Type B pancreatic cell (in vitro differentiated cells): ENCODE measurements at regions not wholly inside any gene's neighbourhood (a gene's known extent, or its start where the extent isn't known, plus 50 kb on each side); places are given as distances from the start of the nearest gene placed in this dataset.

Experiments
- DNase-seq: peaks from one replicate; pipeline ENCODE4 v3.0.0; 2021; ENCODE audit warnings: mixed read lengths; ENCODE audit not compliant: unreplicated experiment; ENCODE audit errors: extremely low spot score
- H3K27ac Mint-ChIP-seq: 2 replicates; pipeline ENCODE4 v1.8.0; 2021; ENCODE audit warnings: mild to moderate bottlenecking, mixed read lengths
- H3K27me3 Mint-ChIP-seq: 2 replicates; pipeline ENCODE4 v1.8.0; 2021; ENCODE audit warnings: mixed read lengths
- H3K36me3 Mint-ChIP-seq: 2 replicates; pipeline ENCODE4 v1.8.0; 2021; ENCODE audit warnings: mixed read lengths
- H3K4me1 Mint-ChIP-seq: one replicate; pipeline ENCODE4 v1.8.0; 2021; ENCODE audit warnings: mixed read lengths; ENCODE audit not compliant: unreplicated experiment
- H3K4me3 Mint-ChIP-seq: 2 replicates; pipeline ENCODE4 v1.8.0; 2021; ENCODE audit warnings: mild to moderate bottlenecking, mixed read lengths
- H3K9me3 Mint-ChIP-seq: 2 replicates; pipeline ENCODE4 v1.8.0; 2021; ENCODE audit warnings: mixed read lengths
- TF ChIP-seq, protein P1 (sequence below): fragments of 200-600 bp; sonication (generic); conservative IDR thresholded peaks from 2 replicates; pipeline ENCODE4 v1.5.0; 2021; ENCODE audit warnings: antibody characterized with exemption, mild to moderate bottlenecking

DNA sequence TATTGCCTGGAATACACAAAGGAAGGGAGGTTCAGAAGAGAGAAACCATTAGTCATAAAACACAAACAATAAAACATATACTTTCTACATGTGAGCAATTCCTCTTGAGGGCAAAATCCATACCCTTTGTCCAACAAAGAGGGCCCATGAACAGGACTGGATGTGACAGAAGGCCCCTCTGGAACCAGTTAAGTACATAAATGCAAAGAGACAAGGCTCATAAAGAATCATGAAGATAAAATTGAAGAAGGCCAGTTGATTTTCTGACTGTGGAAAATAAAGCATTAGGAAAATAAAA is 58.3 kb upstream of the CPOX start:
- Mint-ChIP-seq H3K4me3 (no peak overlapping the region), H3K27ac (no peak overlapping the region), H3K4me1 (no peaks in the 10 kb centered on the region), H3K9me3 (no peaks in the 10 kb centered on the region), H3K36me3 (no peaks in the 10 kb centered on the region), H3K27me3 (no peaks in the 10 kb centered on the region)
- no peak for DNase-seq
- TF ChIP-seq, protein P1, sequence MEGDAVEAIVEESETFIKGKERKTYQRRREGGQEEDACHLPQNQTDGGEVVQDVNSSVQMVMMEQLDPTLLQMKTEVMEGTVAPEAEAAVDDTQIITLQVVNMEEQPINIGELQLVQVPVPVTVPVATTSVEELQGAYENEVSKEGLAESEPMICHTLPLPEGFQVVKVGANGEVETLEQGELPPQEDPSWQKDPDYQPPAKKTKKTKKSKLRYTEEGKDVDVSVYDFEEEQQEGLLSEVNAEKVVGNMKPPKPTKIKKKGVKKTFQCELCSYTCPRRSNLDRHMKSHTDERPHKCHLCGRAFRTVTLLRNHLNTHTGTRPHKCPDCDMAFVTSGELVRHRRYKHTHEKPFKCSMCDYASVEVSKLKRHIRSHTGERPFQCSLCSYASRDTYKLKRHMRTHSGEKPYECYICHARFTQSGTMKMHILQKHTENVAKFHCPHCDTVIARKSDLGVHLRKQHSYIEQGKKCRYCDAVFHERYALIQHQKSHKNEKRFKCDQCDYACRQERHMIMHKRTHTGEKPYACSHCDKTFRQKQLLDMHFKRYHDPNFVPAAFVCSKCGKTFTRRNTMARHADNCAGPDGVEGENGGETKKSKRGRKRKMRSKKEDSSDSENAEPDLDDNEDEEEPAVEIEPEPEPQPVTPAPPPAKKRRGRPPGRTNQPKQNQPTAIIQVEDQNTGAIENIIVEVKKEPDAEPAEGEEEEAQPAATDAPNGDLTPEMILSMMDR, result no peak

DNA sequence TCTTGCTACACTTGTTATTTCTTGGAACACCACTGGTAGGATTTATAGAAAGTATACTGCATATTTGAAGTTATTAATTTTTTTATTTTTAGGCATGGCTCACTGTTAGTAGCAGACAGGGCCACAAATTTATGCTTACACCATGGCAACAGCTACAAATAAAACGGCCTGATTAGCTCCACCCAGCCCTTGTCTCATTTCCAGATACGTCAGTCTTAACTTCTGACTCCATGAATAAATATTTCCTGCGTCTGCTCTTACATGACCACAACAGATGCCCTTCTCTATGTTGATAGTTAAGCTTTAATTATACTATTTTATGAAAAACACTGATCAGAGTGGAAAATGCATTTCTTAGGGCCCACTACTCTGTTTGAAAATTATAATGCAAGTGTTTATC is 62.3 kb upstream of the CPOX start:
- no peaks in the 10 kb centered on the region for H3K36me3 Mint-ChIP-seq
- no peaks in the 10 kb centered on the region for H3K9me3 Mint-ChIP-seq
- no peak overlapping the region for H3K27ac Mint-ChIP-seq
- TF ChIP-seq, protein P1, result no peak
- peaks cover 25% of the 10 kb centered on the region for H3K27me3 Mint-ChIP-seq
- no peak for DNase-seq
- H3K4me3 Mint-ChIP-seq, result no peak overlapping the region
- H3K4me1 Mint-ChIP-seq, result no peaks in the 10 kb centered on the region

DNA sequence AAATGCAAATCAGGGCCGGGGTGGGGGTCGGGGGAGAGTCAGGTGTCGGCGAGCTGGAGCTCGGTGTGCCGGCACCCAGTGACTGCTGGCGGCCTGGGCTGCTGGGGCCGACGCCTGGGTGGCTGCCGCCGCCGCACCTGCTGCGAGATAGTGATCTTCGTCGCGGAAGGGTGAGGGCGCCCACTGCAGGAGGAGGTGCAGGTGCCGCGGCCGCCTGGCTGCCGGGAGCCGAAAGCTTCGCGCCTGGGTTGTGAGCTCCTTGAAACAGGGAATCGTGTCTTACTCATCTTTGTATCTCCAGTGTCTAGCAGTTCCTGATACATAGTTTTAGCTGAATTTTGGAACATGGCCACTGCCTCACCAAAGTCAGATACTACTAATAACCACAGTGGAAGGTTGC is 64.0 kb upstream of the CPOX start:
- no peak overlapping the region for H3K27ac Mint-ChIP-seq
- H3K27me3 Mint-ChIP-seq, result peaks cover 25% of the 10 kb centered on the region
- H3K4me1 Mint-ChIP-seq, result no peaks in the 10 kb centered on the region
- DNase-seq, result no peak
- TF ChIP-seq, protein P1, result peak; percentile 40
- no peaks in the 10 kb centered on the region for H3K36me3 Mint-ChIP-seq
- H3K9me3 Mint-ChIP-seq, result no peaks in the 10 kb centered on the region
- H3K4me3 Mint-ChIP-seq, result peak overlapping the region; percentile 46

DNA sequence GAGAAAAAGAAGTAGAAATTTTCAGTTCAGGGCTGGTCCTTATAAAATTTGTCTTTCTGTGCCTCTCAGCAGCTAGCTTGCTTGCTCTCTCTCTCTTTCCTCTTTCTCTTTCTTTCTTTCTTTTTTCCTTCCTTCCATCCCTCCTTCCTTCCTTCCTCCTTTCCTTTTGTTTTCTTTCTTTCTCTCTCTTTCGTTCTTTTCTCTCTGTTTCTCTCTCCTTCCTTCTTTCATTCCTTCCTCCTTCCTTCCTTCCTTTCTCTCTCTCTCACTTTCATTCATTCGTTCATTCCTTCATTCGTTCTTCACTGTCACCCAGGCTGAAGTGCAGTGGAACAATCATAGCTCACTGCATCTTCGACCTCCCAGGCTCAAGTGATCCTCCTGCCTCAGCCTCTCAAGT is 69.3 kb upstream of the CPOX start:
- DNase-seq, result no peak
- Mint-ChIP-seq H3K4me3 (no peak overlapping the region), H3K9me3 (no peaks in the 10 kb centered on the region), H3K4me1 (no peaks in the 10 kb centered on the region), H3K36me3 (no peaks in the 10 kb centered on the region), H3K27ac (no peak overlapping the region), H3K27me3 (peaks cover 18% of the 10 kb centered on the region)
- TF ChIP-seq, protein P1, result no peak

DNA sequence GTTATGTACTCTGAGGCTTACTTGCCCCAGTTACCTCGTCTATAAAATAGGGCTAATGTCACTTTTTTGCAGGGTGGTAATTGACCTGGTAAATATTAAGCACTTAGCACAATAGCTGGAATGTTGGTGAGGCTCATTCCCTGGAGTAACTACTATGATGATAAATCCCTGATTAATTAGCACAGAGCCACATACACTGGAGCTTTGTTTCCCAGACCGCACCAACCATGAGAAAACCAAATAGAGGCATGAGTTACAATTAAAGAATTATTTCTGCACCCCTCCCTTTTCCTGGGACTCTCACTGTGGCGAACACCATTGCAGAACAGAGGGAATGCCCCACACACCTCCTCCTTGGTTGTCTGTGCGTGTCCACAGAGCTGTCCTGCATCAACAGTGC is 76.6 kb upstream of the CPOX start:
- Mint-ChIP-seq H3K36me3 (no peaks in the 10 kb centered on the region), H3K27ac (no peak overlapping the region), H3K9me3 (no peaks in the 10 kb centered on the region), H3K4me1 (no peaks in the 10 kb centered on the region), H3K27me3 (no peaks in the 10 kb centered on the region), H3K4me3 (no peak overlapping the region)
- DNase-seq, result no peak
- TF ChIP-seq, protein P1, result no peak

DNA sequence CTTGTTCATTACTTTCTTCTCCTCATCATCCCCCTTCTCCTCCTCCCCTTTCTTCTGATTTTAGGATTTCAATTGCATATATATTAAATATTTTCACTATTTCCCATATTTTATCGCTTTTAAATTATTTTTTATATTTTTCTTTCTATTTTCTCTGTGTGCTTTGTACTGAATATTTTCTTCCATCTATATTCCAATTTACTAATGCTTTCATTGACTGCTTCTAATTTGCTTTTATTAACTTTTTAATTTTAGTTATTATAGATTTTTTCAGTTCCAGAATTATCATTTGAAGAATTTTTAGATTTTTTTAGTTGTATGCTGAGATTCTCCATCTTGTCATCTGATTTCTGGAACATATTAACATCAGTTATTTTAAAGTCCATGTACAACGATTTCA is 83.2 kb upstream of the ST3GAL6 start:
- DNase-seq, result no peak
- H3K4me1 Mint-ChIP-seq, result no peaks in the 10 kb centered on the region
- H3K27me3 Mint-ChIP-seq, result no peaks in the 10 kb centered on the region
- no peaks in the 10 kb centered on the region for H3K9me3 Mint-ChIP-seq
- H3K36me3 Mint-ChIP-seq, result no peaks in the 10 kb centered on the region
- no peak overlapping the region for H3K4me3 Mint-ChIP-seq
- TF ChIP-seq, protein P1, result no peak
- no peak overlapping the region for H3K27ac Mint-ChIP-seq
